ENCODE measurements at regions not wholly inside any gene's neighbourhood (a gene's known extent, or its start where the extent isn't known, plus 50 kb on each side); places are given as distances from the start of the nearest gene placed in this dataset.

GRCh38 chr2:220043990-220044335, 416.5 kb downstream of the SLC4A3 start:
- TF ChIP-seq, protein P1, sequence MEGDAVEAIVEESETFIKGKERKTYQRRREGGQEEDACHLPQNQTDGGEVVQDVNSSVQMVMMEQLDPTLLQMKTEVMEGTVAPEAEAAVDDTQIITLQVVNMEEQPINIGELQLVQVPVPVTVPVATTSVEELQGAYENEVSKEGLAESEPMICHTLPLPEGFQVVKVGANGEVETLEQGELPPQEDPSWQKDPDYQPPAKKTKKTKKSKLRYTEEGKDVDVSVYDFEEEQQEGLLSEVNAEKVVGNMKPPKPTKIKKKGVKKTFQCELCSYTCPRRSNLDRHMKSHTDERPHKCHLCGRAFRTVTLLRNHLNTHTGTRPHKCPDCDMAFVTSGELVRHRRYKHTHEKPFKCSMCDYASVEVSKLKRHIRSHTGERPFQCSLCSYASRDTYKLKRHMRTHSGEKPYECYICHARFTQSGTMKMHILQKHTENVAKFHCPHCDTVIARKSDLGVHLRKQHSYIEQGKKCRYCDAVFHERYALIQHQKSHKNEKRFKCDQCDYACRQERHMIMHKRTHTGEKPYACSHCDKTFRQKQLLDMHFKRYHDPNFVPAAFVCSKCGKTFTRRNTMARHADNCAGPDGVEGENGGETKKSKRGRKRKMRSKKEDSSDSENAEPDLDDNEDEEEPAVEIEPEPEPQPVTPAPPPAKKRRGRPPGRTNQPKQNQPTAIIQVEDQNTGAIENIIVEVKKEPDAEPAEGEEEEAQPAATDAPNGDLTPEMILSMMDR (IDR thresholded peaks at IDR 0.05) = no peak
- no peak for TF ChIP-seq POLR2A (IDR thresholded peaks at IDR 0.05)

Data from thyroid gland (tissue), 4 donors.